Loucy (cell line): ENCODE measurements at regions not wholly inside any gene's neighbourhood (a gene's known extent, or its start where the extent isn't known, plus 50 kb on each side); places are given as distances from the start of the nearest gene placed in this dataset.

Source experiments
- H2AFZ ChIP-seq: fragments of 200-600 bp; sonication (generic); 2 replicates; pipeline ENCODE4 v1.6.0; 2016; ENCODE audit warnings: antibody characterized with exemption, mild to moderate bottlenecking, low read length, moderate library complexity
- H3F3A ChIP-seq: fragments of 200-600 bp; 2 replicates; pipeline ENCODE4 v1.6.0; 2016; ENCODE audit warnings: antibody characterized with exemption, low read depth, mild to moderate bottlenecking
- H3K27me3 ChIP-seq: fragments of 200-600 bp; sonication (generic); 2 replicates; pipeline ENCODE4 v1.6.1; 2014; ENCODE audit warnings: low read length, mild to moderate bottlenecking; ENCODE audit not compliant: insufficient read depth, poor library complexity, severe bottlenecking
- H3K36me3 ChIP-seq: fragments of 200-600 bp; sonication (generic); 2 replicates; pipeline ENCODE4 v1.6.1; 2016; ENCODE audit warnings: low read length; ENCODE audit not compliant: insufficient read depth
- H3K4me1 ChIP-seq: fragments of 200-600 bp; sonication (generic); 2 replicates; pipeline ENCODE4 v1.5.1; 2014; ENCODE audit warnings: low read length, mild to moderate bottlenecking; ENCODE audit not compliant: insufficient read depth, poor library complexity, severe bottlenecking
- H3K4me2 ChIP-seq: fragments of 200-600 bp; sonication (generic); 2 replicates; pipeline ENCODE4 v1.6.0; 2014; ENCODE audit warnings: antibody characterized with exemption, low read length, low read depth, mild to moderate bottlenecking; ENCODE audit not compliant: poor library complexity, severe bottlenecking
- H3K4me3 ChIP-seq: fragments of 200-600 bp; sonication (generic); 2 replicates; pipeline ENCODE4 v1.5.1; 2014; ENCODE audit warnings: low read length, mild to moderate bottlenecking, mixed read lengths; ENCODE audit not compliant: poor library complexity, severe bottlenecking
- H3K79me2 ChIP-seq: fragments of 200-600 bp; sonication (generic); 2 replicates; pipeline ENCODE4 v1.6.1; 2014; ENCODE audit warnings: low read length; ENCODE audit not compliant: insufficient read depth
- H3K9ac ChIP-seq: fragments of 200-600 bp; sonication (generic); 2 replicates; pipeline ENCODE4 v1.6.0; 2014; ENCODE audit warnings: mild to moderate bottlenecking, low read depth, low read length, moderate library complexity; ENCODE audit not compliant: poor library complexity, severe bottlenecking
- H3K9me2 ChIP-seq: fragments of 200-600 bp; sonication (generic); replicated peaks from 2 replicates; pipeline ENCODE4 v1.6.1; 2016; ENCODE audit warnings: low read depth, low read length, mixed read lengths
- H3K9me3 ChIP-seq: fragments of 200-600 bp; sonication (generic); 2 replicates; pipeline ENCODE4 v1.6.1; 2014; ENCODE audit warnings: mild to moderate bottlenecking, antibody characterized with exemption, low read length, low read depth; ENCODE audit not compliant: insufficient read depth
- H4K20me1 ChIP-seq: fragments of 200-600 bp; sonication (generic); 2 replicates; pipeline ENCODE4 v1.6.0; 2014; ENCODE audit warnings: antibody characterized with exemption, low read length, mild to moderate bottlenecking; ENCODE audit not compliant: insufficient read depth, poor library complexity, severe bottlenecking
- EZH2phosphoT487 ChIP-seq: fragments of 200-600 bp; IDR thresholded peaks from 2 replicates; pipeline ENCODE4 v1.6.1; 2018; ENCODE audit warnings: antibody characterized with exemption, mild to moderate bottlenecking, moderate library complexity, borderline replicate concordance
- TF ChIP-seq, protein P1 (sequence below): fragments of 200-600 bp; sonication (generic); conservative IDR thresholded peaks from 2 replicates; pipeline ENCODE4 v1.5.1; 2014; ENCODE audit warnings: mild to moderate bottlenecking, antibody characterized with exemption, low read length

GRCh38 chr16:13768471-13768870, 151.5 kb upstream of the ERCC4 start:
- Histone ChIP-seq H3F3A (no peaks in the 10 kb centered on the region), H3K9me3 (no peaks in the 10 kb centered on the region), H3K79me2 (no peaks in the 10 kb centered on the region), H2AFZ (no peak overlapping the region), H3K36me3 (no peaks in the 10 kb centered on the region), H3K4me2 (no peak overlapping the region), H3K4me1 (no peaks in the 10 kb centered on the region), H3K4me3 (no peak overlapping the region), H4K20me1 (no peaks in the 10 kb centered on the region), H3K27me3 (no peaks in the 10 kb centered on the region), H3K9me2 (no peaks in the 10 kb centered on the region), H3K9ac (no peak overlapping the region)
- no peak for TF ChIP-seq EZH2phosphoT487
- TF ChIP-seq, protein P1, sequence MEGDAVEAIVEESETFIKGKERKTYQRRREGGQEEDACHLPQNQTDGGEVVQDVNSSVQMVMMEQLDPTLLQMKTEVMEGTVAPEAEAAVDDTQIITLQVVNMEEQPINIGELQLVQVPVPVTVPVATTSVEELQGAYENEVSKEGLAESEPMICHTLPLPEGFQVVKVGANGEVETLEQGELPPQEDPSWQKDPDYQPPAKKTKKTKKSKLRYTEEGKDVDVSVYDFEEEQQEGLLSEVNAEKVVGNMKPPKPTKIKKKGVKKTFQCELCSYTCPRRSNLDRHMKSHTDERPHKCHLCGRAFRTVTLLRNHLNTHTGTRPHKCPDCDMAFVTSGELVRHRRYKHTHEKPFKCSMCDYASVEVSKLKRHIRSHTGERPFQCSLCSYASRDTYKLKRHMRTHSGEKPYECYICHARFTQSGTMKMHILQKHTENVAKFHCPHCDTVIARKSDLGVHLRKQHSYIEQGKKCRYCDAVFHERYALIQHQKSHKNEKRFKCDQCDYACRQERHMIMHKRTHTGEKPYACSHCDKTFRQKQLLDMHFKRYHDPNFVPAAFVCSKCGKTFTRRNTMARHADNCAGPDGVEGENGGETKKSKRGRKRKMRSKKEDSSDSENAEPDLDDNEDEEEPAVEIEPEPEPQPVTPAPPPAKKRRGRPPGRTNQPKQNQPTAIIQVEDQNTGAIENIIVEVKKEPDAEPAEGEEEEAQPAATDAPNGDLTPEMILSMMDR: no peak

GRCh38 chr16:13770436-13770835, 149.5 kb upstream of the ERCC4 start:
- no peaks in the 10 kb centered on the region for H3K79me2 ChIP-seq

GRCh38 chr16:13772782-13773181, 147.2 kb upstream of the ERCC4 start:
- TF ChIP-seq, protein P1: no peak
- no peak for TF ChIP-seq EZH2phosphoT487
- Histone ChIP-seq H3K36me3 (no peaks in the 10 kb centered on the region), H3K9ac (no peak overlapping the region), H2AFZ (no peak overlapping the region), H3K9me2 (no peaks in the 10 kb centered on the region), H3K4me3 (no peak overlapping the region), H3K4me1 (no peaks in the 10 kb centered on the region), H4K20me1 (no peaks in the 10 kb centered on the region), H3K9me3 (no peaks in the 10 kb centered on the region), H3K27me3 (no peaks in the 10 kb centered on the region), H3K4me2 (no peak overlapping the region), H3F3A (no peaks in the 10 kb centered on the region), H3K79me2 (no peaks in the 10 kb centered on the region)

More at GRCh38 chr16:13770436-13770835, 149.5 kb upstream of the ERCC4 start:
- Histone ChIP-seq H3K27me3 (no peaks in the 10 kb centered on the region), H3F3A (no peaks in the 10 kb centered on the region), H3K36me3 (no peaks in the 10 kb centered on the region), H3K4me3 (no peak overlapping the region), H3K9ac (no peak overlapping the region), H4K20me1 (no peaks in the 10 kb centered on the region), H3K9me3 (no peaks in the 10 kb centered on the region), H3K9me2 (no peaks in the 10 kb centered on the region), H2AFZ (no peak overlapping the region), H3K4me1 (no peaks in the 10 kb centered on the region), H3K4me2 (no peak overlapping the region)
- TF ChIP-seq, protein P1: no peak
- no peak for TF ChIP-seq EZH2phosphoT487
